Lung (tissue), 11 donors: ENCODE measurements at regions not wholly inside any gene's neighbourhood (a gene's known extent, or its start where the extent isn't known, plus 50 kb on each side); places are given as distances from the start of the nearest gene placed in this dataset.

Source experiments
- ATAC-seq: fragments of 200-7000 bp; cut with Tn5 transposase; one replicate; pipeline ENCODE4 v1.9.1; 2020; ENCODE audit warnings: moderate number of reproducible peaks; ENCODE audit not compliant: insufficient read depth, low FRiP score
- DNase-seq, 3 donors: peaks; one replicate each; pipeline ENCODE4 v3.0.0-alpha.2; 2013 to 2017
- H3K27ac ChIP-seq, 2 donors: one replicate each; pipeline ENCODE4 v1.5.1; 2013; ENCODE audit warnings: mild to moderate bottlenecking in 2 of 2, moderate library complexity in 2 of 2, control low read depth in 1 of 2, inconsistent platforms in 1 of 2, low read depth in 1 of 2, low read length in 1 of 2
- H3K27me3 ChIP-seq, 3 donors: one replicate each; pipeline ENCODE4 v1.5.1; 2013; ENCODE audit warnings: low read length in 2 of 3; ENCODE audit not compliant: control insufficient read depth in 3 of 3, insufficient read depth in 3 of 3
- H3K36me3 ChIP-seq, 4 donors: one replicate each; pipeline ENCODE4 v1.5.1; 2013; ENCODE audit warnings: low read length in 4 of 4, mild to moderate bottlenecking in 1 of 4, moderate library complexity in 1 of 4; ENCODE audit not compliant: control insufficient read depth in 4 of 4, insufficient read depth in 4 of 4
- H3K4me1 ChIP-seq, 5 donors: one replicate each; pipeline ENCODE4 v1.5.1; 2013; ENCODE audit warnings: low read length in 5 of 5, mild to moderate bottlenecking in 2 of 5, moderate library complexity in 1 of 5; ENCODE audit not compliant: control insufficient read depth in 5 of 5, insufficient read depth in 5 of 5
- H3K4me3 ChIP-seq: one replicate; pipeline ENCODE4 v1.5.1; 2013; ENCODE audit warnings: mild to moderate bottlenecking, control low read depth, moderate library complexity
- H3K9ac ChIP-seq, 2 donors: one replicate each; pipeline ENCODE4 v1.5.1; 2013; ENCODE audit warnings: low read length in 2 of 2, control low read depth in 1 of 2; ENCODE audit not compliant: insufficient read depth in 1 of 2
- H3K9me3 ChIP-seq, 4 donors: one replicate each; pipeline ENCODE4 v1.5.1; 2013; ENCODE audit warnings: low read length in 3 of 4, mild to moderate bottlenecking in 1 of 4, moderate library complexity in 1 of 4; ENCODE audit not compliant: control insufficient read depth in 4 of 4, insufficient read depth in 3 of 4
- WGBS, 2 donors: extraction: QIAGEN DNeasy Blood & Tissue Kit; methylation state at CpG; one replicate each; pipeline ENCODE4 v1.1.7; 2013; 5-methylcytosine and 5-hydroxymethylcytosine counted together
- TF ChIP-seq, protein P1 (sequence below): IDR thresholded peaks from 2 replicates; pipeline ENCODE4 v1.5.1; 2012; ENCODE audit warnings: mild to moderate bottlenecking; ENCODE audit errors: control extremely low read depth, extremely low read depth
- donor health status: control.
- donor health status: control.
- donor health status: Bipolar disorder and iron deficiency.
- donor health status: healthy.
- donor health status: DM: yes; HTN: yes; CAD: no.

DNA sequence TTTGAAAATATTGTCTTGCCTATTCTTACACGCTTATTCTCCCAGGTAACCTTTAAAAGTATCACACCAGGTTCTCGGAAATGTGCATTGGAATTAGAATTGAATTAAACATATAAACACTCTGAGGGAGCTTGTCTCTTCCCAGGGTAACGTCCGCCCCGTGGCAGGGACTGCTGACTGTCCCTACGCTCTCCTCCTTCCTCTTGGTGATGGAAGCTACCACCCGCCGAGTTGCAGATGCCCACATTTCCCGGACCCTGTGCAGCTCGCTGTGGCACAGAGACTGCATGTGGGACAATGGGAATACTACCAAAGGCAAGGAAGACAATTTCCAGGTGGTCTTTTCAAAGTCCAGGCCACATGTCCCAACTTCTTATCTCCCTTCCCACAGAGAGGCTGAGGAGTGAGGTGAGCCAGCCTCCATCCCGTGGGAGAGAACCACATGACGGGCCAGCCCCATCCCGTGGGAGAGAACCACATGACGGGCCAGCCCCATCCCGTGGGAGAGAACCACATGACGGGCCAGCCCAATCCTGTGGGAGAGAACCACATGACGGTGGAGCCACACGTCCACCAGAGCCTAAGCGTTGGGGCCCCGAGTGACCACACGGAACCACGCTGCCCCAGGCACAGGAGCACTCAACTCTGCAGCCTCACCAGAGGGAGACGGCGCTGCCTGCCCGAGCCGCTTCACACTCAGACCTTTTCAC is 249.4 kb upstream of the IRX1 start:
- peaks cover 0 to 15% (median 0%) of the 10 kb centered on the region in 4 donors for H3K9me3 ChIP-seq
- no peak for DNase-seq
- no peak for ATAC-seq
- H3K27me3 ChIP-seq: no peaks in the 10 kb centered on the region
- H3K4me3 ChIP-seq: no peak overlapping the region
- H3K36me3 ChIP-seq: no peaks in the 10 kb centered on the region
- TF ChIP-seq, protein P1, sequence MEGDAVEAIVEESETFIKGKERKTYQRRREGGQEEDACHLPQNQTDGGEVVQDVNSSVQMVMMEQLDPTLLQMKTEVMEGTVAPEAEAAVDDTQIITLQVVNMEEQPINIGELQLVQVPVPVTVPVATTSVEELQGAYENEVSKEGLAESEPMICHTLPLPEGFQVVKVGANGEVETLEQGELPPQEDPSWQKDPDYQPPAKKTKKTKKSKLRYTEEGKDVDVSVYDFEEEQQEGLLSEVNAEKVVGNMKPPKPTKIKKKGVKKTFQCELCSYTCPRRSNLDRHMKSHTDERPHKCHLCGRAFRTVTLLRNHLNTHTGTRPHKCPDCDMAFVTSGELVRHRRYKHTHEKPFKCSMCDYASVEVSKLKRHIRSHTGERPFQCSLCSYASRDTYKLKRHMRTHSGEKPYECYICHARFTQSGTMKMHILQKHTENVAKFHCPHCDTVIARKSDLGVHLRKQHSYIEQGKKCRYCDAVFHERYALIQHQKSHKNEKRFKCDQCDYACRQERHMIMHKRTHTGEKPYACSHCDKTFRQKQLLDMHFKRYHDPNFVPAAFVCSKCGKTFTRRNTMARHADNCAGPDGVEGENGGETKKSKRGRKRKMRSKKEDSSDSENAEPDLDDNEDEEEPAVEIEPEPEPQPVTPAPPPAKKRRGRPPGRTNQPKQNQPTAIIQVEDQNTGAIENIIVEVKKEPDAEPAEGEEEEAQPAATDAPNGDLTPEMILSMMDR: no peak
- H3K4me1 ChIP-seq: peaks cover 0 to 6% (median 0%) of the 10 kb centered on the region in 5 donors
- 88 to 90% methylated on average over 26 of the region's 26 CpGs for WGBS, 2 donors
- H3K27ac ChIP-seq: no peak overlapping the region
- H3K9ac ChIP-seq: no peak overlapping the region

DNA sequence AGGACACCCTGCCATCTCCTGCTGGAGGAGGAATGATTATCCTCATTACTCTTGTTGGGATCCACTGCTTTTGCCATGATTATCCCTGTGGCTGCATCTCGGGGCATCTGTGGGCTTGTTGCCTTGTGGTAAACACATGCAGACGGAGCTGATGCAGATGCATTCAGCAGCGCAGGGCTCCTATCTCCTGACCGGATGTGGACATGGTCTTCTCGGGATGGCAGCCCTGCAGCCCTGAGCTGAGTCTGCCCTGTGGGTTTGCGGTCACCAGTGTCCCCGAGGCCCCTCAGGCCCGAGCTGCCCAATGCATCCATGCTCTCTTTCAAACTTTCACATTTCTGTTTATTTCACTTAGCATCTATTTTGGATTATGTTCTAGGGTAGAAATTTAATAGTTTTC is 250.4 kb upstream of the IRX1 start:
- Histone ChIP-seq H3K27me3 (no peaks in the 10 kb centered on the region), H3K36me3 (no peaks in the 10 kb centered on the region), H3K27ac (no peak overlapping the region), H3K4me3 (no peak overlapping the region), H3K9ac (no peak overlapping the region), H3K9me3 (peaks cover 0 to 15% (median 0%) of the 10 kb centered on the region in 4 donors), H3K4me1 (peaks cover 0 to 9% (median 0%) of the 10 kb centered on the region in 5 donors)
- TF ChIP-seq, protein P1: no peak
- no peak for DNase-seq
- WGBS, 2 donors: 90% methylated on average over 8 of the region's 8 CpGs
- ATAC-seq: no peak

DNA sequence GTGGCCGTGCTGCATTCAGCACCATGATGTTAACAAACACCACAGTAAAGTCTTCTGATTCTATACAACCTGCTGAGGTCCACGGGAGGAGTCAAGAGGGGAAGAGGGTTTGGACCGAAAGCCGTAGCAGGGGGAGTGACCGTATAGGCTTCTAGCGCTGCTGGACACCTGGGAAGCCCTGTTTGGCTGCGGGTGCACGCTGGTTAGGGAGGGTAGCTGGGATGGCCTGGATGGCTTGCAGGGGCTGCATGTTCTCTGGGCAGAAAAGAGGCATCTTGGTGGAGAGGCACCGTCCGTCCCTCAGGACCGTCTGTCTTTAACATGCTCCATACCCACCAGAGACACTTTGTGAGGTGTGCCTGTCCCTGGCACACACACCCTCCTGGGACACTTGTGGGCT is 251.0 kb upstream of the IRX1 start:
- 89 to 92% methylated on average over 11 of the region's 11 CpGs for WGBS, 2 donors
- TF ChIP-seq, protein P1: no peak
- H3K9ac ChIP-seq: no peak overlapping the region
- no peaks in the 10 kb centered on the region for H3K27me3 ChIP-seq
- no peaks in the 10 kb centered on the region for H3K36me3 ChIP-seq
- peaks cover 0 to 9% (median 0%) of the 10 kb centered on the region in 5 donors for H3K4me1 ChIP-seq
- no peak overlapping the region for H3K4me3 ChIP-seq
- no peak overlapping the region for H3K27ac ChIP-seq
- ATAC-seq: no peak
- peaks cover 0 to 11% (median 0%) of the 10 kb centered on the region in 4 donors for H3K9me3 ChIP-seq
- no peak for DNase-seq
